ENCODE measurements at regions not wholly inside any gene's neighbourhood (a gene's known extent, or its start where the extent isn't known, plus 50 kb on each side); places are given as distances from the start of the nearest gene placed in this dataset.
"Not testable (repeated sequence)": the region's sequence is repeated elsewhere in the genome, so short reads cannot be mapped to it uniquely, and the experiment has no call there.

DNA sequence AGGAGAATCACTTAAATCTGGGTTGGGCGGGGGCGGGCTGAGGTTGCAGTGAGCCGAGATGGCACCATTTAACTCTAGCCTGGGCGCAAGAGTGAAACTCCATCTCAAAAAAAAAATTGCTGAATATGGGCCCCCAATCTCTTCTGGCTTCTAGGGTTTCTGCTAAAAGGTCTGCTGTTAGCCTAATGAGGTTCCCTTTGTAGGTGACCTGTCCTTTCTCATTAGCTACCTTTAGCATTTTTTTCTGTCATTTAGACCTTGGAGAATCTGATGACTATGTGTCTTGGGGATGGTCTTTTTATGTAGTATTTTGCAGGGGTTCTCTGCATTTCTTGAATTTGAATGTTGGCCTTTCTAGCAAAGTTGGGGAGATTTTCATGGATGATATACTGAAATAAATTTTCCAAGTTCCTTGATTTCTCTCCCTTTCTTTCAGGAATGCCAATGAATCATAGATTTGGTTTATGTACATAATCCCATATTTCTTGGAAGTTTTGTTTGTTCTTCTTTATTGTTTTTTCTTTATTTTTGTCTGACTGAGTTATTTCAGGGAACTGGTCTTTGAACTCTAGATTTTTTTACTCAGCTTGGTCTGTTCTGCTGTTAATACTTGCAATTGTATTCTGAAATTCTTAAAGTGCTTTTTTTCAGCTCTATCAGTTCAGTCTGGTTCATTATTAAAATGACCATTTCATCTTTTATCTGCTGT is 181.5 kb downstream of the TTC6 start:
- TF ChIP-seq, protein P1, sequence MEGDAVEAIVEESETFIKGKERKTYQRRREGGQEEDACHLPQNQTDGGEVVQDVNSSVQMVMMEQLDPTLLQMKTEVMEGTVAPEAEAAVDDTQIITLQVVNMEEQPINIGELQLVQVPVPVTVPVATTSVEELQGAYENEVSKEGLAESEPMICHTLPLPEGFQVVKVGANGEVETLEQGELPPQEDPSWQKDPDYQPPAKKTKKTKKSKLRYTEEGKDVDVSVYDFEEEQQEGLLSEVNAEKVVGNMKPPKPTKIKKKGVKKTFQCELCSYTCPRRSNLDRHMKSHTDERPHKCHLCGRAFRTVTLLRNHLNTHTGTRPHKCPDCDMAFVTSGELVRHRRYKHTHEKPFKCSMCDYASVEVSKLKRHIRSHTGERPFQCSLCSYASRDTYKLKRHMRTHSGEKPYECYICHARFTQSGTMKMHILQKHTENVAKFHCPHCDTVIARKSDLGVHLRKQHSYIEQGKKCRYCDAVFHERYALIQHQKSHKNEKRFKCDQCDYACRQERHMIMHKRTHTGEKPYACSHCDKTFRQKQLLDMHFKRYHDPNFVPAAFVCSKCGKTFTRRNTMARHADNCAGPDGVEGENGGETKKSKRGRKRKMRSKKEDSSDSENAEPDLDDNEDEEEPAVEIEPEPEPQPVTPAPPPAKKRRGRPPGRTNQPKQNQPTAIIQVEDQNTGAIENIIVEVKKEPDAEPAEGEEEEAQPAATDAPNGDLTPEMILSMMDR (IDR thresholded peaks at IDR 0.05): no peak
- no peak for TF ChIP-seq POLR2A (IDR thresholded peaks at IDR 0.05)
- no peak overlapping the region for H3K4me3 ChIP-seq
- no peak overlapping the region for H3K27ac ChIP-seq
- H3K27me3 ChIP-seq: no peaks in the 10 kb centered on the region
- no peaks in the 10 kb centered on the region for H3K36me3 ChIP-seq
- no peak for DNase-seq
- 93 to 95% methylated on average over 4 of the region's 4 CpGs for whole genome bisulfite sequencing, 2 donors
- no peaks in the 10 kb centered on the region for H3K4me1 ChIP-seq
- H3K9me3 ChIP-seq: peaks cover 0 to 6% (median 0%) of the 10 kb centered on the region in 3 donors
- intact Hi-C loops (cut with DNase I): no loop called here

DNA sequence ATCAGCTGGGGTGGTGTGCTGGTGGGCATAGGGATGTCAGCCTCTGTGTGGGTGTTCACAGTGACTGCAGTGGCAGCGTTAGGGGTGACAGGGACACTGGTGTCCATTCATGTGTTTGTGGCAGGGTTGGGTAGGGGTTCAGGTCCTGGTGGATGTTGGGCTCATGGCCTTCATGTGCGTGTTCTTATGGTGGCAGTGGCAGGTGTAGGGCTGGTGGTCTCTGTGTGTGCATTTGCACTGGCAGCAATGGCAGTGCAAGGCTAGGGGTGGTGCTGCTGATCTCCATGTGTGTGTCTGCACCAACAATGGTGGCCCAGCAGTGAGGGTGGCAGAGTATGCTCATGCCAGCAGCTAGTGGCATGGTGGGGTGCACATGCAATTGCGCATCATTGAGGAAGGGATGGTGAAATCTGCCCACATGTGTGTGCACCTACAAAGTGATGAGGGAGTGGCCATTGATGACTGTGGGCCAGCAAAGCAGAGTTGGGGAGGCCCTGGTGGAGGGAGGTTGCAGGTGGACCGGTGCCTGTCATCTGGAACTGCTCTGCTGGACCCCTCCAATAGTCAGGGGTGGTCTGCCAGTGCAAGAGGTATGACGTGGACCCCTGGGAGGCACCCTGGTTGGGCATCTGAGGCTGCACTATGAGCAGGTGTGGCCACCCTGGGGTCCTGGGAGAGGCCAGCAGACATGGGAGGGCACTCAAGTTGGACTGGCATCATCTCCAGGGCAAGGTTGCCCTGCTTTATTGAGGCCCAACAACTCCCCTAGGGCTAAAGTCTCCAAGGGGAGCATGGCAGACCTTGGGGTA is 182.9 kb downstream of the TTC6 start:
- Histone ChIP-seq H3K4me3 (no peak overlapping the region), H3K36me3 (no peaks in the 10 kb centered on the region), H3K27ac (no peak overlapping the region), H3K4me1 (no peaks in the 10 kb centered on the region), H3K27me3 (no peaks in the 10 kb centered on the region), H3K9me3 (no peaks in the 10 kb centered on the region)
- TF ChIP-seq, protein P1 (IDR thresholded peaks at IDR 0.05): no peak
- TF ChIP-seq POLR2A (IDR thresholded peaks at IDR 0.05): no peak
- intact Hi-C loops (cut with DNase I): no loop called here
- no peak for DNase-seq
- 90 to 100% methylated on average over 1 to 2 of the region's 5 CpGs for WGBS, 2 donors

DNA sequence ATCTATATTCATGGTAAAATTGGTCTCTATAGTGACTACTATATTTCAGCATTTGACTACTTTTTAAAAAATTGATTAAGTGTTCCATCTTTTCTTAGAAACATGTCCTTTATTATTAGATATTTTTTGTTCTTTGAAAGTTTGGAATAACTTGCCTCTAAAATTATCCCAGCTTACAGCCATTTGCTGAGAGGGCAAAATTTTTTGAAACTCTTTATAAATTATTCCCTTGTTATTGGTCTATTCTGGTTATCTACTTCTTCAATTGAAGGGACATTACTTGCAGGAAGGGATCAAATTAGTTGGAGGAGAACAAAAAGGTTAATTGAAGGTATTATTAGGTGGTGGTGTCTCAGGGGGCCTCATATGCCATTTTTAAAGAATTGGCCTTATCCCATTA is 184.1 kb downstream of the TTC6 start:
- H3K4me3 ChIP-seq: no peak overlapping the region
- no peaks in the 10 kb centered on the region for H3K9me3 ChIP-seq
- no peaks in the 10 kb centered on the region for H3K27me3 ChIP-seq
- no peaks in the 10 kb centered on the region for H3K4me1 ChIP-seq
- no peaks in the 10 kb centered on the region for H3K36me3 ChIP-seq
- intact Hi-C loops (cut with DNase I): no loop called here
- no peak for DNase-seq
- no peak overlapping the region for H3K27ac ChIP-seq
- no peak for TF ChIP-seq POLR2A (IDR thresholded peaks at IDR 0.05)
- TF ChIP-seq, protein P1 (IDR thresholded peaks at IDR 0.05): no peak

DNA sequence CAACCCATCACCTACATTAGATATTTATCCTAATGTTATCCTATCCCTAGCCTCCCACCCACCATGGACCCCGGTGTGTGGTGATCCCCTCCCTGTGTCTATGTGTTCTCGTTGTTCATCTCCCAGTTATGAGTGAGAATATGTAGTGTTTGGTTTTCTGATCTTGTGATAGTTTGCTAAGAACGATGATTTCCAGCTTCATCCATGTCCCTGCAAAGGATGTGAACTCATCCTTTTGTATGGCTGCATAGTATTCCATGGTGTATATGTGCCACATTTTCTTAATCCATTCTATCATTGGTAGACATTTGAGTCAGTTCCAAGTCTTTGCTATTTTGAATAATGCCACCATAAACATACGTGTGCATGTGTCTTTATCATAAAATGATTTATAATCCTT is 185.3 kb downstream of the TTC6 start:
- DNase-seq; H3K27ac ChIP-seq; H3K9me3 ChIP-seq; intact Hi-C loops (cut with DNase I); H3K27me3 ChIP-seq; H3K4me3 ChIP-seq; H3K36me3 ChIP-seq; H3K4me1 ChIP-seq: not testable (repeated sequence)
- 85 to 88% methylated on average over 4 of the region's 4 CpGs for WGBS, 2 donors

GRCh38 chr14:37784203-37784826 is 188.9 kb downstream of the TTC6 start:
- H3K27me3 ChIP-seq; DNase-seq; H3K9me3 ChIP-seq; H3K36me3 ChIP-seq; H3K27ac ChIP-seq; H3K4me1 ChIP-seq; intact Hi-C loops (cut with DNase I); H3K4me3 ChIP-seq: not testable (repeated sequence)
- 66 to 70% methylated on average over 3 of the region's 3 CpGs for WGBS, 2 donors

- intact Hi-C loops (cut with DNase I); H3K27ac ChIP-seq; H3K36me3 ChIP-seq; H3K4me3 ChIP-seq; H3K27me3 ChIP-seq; H3K4me1 ChIP-seq; H3K9me3 ChIP-seq; DNase-seq: not testable (repeated sequence)
These were observed 189.4 kb downstream of the TTC6 start for GRCh38 chr14:37784827-37785223.

GRCh38 chr14:37785298-37785697 is 189.9 kb downstream of the TTC6 start:
- H3K27me3 ChIP-seq; H3K36me3 ChIP-seq; H3K9me3 ChIP-seq; H3K27ac ChIP-seq; H3K4me1 ChIP-seq; intact Hi-C loops (cut with DNase I); H3K4me3 ChIP-seq; DNase-seq: not testable (repeated sequence)
- 81 to 87% methylated on average over 9 of the region's 9 CpGs for WGBS, 2 donors

DNA sequence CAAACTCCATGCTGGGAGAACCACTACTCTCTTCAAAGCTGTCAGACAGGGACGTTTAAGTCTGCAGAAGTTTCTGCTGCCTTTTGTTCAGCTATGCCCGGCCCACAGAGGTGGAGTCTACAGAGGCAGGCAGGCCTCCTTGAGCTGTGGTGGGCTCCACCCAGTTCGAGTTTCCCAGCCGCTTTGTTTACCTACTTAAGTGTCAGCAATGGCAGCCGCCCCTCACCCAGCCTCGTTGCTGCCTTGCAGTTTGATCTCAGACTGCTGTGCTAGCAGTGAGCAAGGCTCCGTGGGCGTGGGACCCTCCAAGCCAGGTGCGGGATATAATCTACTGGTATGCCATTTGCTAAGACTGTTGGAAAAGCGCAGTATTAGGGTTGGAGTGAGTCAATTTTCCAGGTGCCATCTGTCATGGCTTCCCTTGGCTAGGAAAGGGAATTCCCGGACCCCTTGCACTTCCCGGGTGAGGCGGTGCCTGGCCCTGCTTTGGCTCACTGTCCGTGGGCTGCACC is 190.7 kb downstream of the TTC6 start:
- H3K4me1 ChIP-seq; H3K27ac ChIP-seq; H3K9me3 ChIP-seq; H3K27me3 ChIP-seq; intact Hi-C loops (cut with DNase I); H3K4me3 ChIP-seq; H3K36me3 ChIP-seq; DNase-seq: not testable (repeated sequence)
- 87 to 88% methylated on average over 5 to 13 of the region's 14 CpGs for WGBS, 2 donors
